Myocyte (in vitro differentiated cells): ENCODE measurements at regions not wholly inside any gene's neighbourhood (a gene's known extent, or its start where the extent isn't known, plus 50 kb on each side); places are given as distances from the start of the nearest gene placed in this dataset.
"Not testable (repeated sequence)": the region's sequence is repeated elsewhere in the genome, so short reads cannot be mapped to it uniquely, and the experiment has no call there.

Experiments used
- DNase-seq: peaks from one replicate; pipeline ENCODE4 v3.0.0-alpha.2; 2012; ENCODE audit warnings: low read depth

GRCh38 chr15:58357529-58358476, 74.0 kb upstream of the LIPC start:
- DNase-seq, result no peak

GRCh38 chr15:58360421-58361090, 71.2 kb upstream of the LIPC start:
- no peak for DNase-seq

- peak; percentile 66 for DNase-seq
Observed at GRCh38 chr15:58361273-58361759, 70.5 kb upstream of the LIPC start.

GRCh38 chr15:58362262-58362922, 69.4 kb upstream of the LIPC start:
- peak; percentile 48 for DNase-seq

GRCh38 chr15:58363118-58363517, 68.7 kb upstream of the LIPC start:
- DNase-seq, result not testable (repeated sequence)

GRCh38 chr15:58363673-58364072, 68.1 kb upstream of the LIPC start:
- not testable (repeated sequence) for DNase-seq

GRCh38 chr15:58365098-58365497, 66.7 kb upstream of the LIPC start:
- not testable (repeated sequence) for DNase-seq

- DNase-seq, result peak; percentile 53
Observed at GRCh38 chr15:58369261-58369701, 62.5 kb upstream of the LIPC start.

- DNase-seq, result no peak
Observed at GRCh38 chr15:58369956-58370355, 61.8 kb upstream of the LIPC start.

- peak; percentile 79 for DNase-seq
Observed at GRCh38 chr15:58374147-58374546, 57.6 kb upstream of the LIPC start.

GRCh38 chr15:58377193-58377592, 54.6 kb upstream of the LIPC start:
- DNase-seq, result no peak

- no peak for DNase-seq
Observed at GRCh38 chr15:58378241-58379085, 53.3 kb upstream of the LIPC start.

- not testable (repeated sequence) for DNase-seq
Observed at GRCh38 chr15:58379454-58379853, 52.3 kb upstream of the LIPC start.

- no peak for DNase-seq
Observed at GRCh38 chr15:58380280-58380945, 51.4 kb upstream of the LIPC start.

- no peak for DNase-seq
Observed at GRCh38 chr15:58381697-58382096, 50.1 kb upstream of the LIPC start.
